NCI-H187 (cell line): ENCODE measurements at regions not wholly inside any gene's neighbourhood (a gene's known extent, or its start where the extent isn't known, plus 50 kb on each side); places are given as distances from the start of the nearest gene placed in this dataset.

Experiments
- DNase-seq, 2 experiments: peaks; one replicate each; lab custom pipeline; 2025; lab: John Stamatoyannopoulos, UW

GRCh38 chr9:116042321-116042720 lies 111.3 kb upstream of the PAPPA start:
- no peak for DNase-seq

GRCh38 chr9:116045083-116045482 lies 108.5 kb upstream of the PAPPA start:
- no peak for DNase-seq

GRCh38 chr9:116048081-116048480 lies 105.5 kb upstream of the PAPPA start:
- DNase-seq: no peak

- DNase-seq: no peak
Measured at GRCh38 chr9:116049456-116049855, 104.1 kb upstream of the PAPPA start.

GRCh38 chr9:116051528-116051927 lies 102.1 kb upstream of the PAPPA start:
- DNase-seq: no peak

DNA sequence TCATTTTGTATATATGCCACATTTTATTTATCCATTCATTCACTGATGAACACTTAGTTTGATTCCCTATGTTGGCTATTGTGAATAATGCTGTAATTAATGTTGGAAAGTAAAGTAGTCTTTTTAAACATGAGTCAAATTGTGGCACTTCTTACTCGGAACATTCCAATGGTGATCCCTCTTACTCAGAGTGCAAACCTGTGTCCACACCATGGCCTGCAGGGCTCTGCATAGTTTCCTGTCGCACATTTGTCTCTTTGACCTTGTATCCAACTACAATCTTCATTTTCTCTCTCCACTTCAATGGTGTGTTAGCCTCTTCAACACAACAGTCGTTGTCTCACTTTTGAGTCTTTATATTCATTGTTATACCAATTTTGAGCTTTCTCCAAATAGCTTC lies 98.1 kb upstream of the PAPPA start:
- no peak for DNase-seq

DNA sequence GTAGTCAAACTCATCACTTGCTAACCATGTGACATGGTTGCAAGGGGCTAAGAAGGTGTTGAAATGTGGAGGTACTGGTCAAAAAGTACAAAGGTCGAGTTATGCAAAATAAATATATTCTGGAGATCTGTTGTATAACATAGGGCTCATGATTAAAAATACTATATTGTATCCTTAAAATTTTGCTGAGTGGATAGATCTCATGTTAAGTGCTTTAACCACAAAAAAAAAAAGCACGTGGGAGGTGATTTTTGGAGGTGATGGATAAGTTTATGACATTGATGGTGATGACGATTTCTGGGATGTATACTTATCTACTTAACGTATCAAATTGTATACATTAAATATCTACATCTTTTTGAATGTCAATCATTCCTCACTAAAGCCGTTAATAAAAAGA lies 96.2 kb upstream of the PAPPA start:
- no peak for DNase-seq

DNA sequence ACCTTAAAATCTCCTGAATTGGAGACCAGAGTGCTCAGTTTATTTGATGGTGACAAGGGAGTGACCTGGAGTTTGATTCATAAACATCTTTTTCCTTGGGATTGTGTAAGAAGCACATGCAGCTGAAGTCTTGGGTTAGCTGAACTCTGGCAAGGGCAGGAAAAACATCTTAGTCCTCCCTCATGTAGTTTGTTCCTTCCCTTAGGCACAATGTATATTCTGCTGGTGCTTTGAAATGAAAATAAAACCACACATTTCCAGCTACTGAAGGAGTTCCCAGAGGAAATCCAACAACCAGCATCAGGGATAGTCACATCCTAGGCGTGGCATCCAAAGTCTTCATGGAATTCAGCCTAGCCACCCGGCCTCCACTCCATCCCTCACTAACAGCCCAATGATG lies 95.2 kb upstream of the PAPPA start:
- DNase-seq: no peak

DNA sequence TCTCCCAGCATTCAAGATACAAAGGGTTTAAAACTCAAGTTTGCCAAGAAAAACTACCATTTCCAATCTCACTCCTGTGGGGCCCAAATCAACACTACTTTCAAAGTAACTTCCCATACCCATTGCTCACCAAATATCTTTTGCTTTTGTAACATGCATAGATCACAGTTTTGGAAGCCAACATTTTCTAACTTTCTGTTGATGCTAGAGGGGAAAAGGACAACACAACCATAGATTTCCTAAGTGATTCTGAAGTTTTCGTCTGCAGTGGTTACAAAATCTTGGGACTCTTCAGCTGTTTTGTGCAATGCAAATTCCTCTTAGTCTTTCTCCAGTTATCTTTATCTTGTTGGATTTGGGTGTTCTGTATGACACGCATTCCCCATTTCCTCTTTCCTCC lies 94.1 kb upstream of the PAPPA start:
- no peak for DNase-seq

DNA sequence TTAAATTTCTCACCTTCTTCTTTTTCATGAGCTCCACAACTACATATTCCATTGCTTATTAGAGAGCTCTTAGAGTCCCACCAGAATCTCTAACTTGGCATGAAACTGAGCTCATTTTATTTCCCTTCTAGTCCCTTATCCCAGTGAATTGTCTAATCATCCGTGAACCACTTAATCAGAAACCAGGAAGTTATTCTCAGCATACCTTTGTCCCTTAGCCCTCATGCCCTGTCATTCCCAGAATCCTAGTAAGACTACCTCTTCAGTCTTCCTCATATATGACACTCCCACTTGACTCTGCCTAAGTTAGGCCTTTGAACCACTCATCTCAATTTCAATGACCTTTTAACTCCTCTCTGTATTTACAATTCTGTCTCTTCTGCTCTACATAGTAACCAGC lies 93.0 kb upstream of the PAPPA start:
- no peak for DNase-seq

DNA sequence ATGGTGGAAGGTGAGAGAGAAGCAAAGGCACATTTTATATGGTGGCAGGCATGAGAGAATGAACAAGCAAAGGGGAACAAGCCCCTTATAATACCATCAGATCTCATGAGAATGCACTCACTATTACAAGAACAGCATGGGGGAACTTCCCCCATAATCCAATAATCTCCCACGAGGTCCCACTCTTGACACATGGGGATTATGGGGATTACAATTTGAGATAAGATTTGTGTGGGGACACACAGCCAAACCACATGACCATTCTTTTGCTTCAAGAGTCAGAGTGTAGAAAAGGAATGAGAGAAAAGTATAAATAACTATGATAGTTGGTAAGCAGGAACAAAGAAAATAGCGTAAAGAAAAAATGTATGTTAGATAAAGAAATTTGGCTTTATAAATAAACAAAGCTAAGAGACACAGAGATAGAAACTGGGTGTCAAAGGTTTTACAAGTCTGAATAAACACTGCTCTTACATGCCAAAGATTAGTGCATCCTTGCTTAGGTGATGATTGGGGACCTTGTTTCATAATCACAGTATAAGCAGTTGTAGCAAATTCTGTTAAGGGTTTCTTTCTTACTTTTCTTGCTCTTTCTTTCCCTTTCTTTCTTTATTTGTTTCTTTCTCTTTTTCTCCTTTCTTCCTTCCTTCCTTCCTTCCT lies 91.9 kb upstream of the PAPPA start:
- no peak for DNase-seq

GRCh38 chr9:116062206-116062550 lies 91.4 kb upstream of the PAPPA start:
- DNase-seq: no peak

DNA sequence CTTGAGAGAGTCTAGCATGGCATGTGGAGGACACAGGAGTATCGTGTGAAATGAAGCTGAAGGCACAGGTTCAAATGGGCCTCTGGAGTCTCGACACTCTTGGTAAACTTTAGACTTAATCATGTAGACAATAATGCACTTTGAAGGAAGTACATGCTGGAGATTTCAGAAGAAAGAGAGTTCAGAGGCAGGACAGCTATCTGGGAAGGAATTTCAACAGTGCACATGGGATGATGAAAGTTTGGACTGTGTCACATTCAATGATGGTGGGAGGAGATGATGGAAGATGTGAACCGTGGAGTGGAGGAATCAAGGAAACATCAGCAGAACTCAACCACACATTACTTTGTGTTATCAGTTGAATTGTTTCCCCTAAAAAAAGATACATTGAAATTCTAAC lies 88.6 kb upstream of the PAPPA start:
- DNase-seq: no peak

DNA sequence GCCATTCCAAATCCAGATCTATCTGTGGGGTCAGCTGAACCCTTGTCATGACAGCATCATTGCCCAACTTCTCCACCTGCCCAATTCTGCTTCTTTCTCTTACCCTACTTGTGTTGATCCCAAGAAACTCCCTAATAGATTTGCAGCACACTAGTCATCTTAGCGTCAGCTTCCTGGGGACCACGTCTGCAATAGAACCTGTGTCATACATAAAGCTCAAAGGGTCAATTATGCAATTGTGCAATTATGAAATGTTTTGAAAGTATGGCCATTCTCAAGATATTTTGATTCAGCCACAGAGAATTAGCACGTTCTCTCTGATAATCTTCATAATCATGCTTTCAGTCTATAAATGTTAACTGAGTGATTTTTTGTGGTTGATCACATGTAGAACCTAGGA lies 87.4 kb upstream of the PAPPA start:
- no peak for DNase-seq

DNA sequence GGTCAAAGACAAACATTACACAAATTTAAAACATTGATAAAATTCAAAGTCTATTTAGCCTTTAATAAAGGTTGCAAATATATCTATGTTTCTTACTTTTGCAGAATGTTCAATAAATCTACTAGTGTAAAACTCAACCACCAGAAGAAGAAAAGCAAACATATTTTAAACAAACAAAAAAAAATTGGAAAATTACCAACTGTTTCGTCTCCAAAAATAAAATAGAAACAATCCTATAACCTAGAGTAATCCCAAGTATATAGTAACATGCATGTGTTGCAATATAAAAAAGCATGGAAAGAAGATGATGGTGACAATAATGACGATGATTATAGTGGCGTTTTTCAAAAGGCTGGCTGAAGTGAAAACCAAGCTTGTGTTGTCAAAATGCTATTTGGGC lies 86.0 kb upstream of the PAPPA start:
- no peak for DNase-seq

- no peak for DNase-seq
Measured at GRCh38 chr9:116070256-116070914, 83.2 kb upstream of the PAPPA start.

GRCh38 chr9:116072046-116072445 lies 81.5 kb upstream of the PAPPA start:
- no peak for DNase-seq

DNA sequence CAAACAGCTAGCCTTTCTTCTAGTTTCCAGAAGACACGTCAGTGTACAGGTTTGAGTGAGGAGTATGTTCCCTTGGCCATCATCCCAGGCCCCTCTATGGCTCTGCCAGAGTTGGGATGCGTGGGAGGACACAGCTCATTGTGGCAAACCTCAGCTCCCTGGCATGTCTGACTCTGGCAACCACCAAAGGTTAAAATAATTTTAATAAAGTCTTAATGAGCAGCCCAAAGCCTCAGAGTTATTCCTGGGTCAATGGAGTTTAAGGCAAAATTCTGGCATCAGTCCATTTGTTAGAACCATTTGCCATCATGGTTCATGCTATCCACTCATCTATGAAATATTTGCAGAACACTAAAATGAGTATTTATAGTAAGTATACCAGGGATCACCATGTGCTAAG lies 79.8 kb upstream of the PAPPA start:
- no peak for DNase-seq

DNA sequence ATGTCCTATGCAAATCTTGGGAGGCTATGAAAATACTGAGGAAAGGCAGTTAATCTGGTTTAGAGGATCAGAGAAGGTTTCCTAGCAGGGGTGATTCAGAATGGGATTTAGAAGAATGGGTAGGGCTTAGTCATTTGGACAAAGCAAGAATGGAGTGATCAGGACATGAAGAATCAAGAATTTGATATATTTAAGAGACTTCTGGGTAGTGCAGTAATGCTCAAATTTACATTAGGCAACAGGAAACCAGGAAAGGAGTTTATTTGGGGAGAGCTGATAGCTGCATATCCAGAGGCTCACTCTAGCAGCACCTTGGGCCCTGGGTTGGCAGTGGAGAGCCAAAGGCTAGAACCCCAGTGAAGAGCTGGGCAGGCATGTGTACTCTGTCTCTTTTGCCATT lies 78.9 kb upstream of the PAPPA start:
- no peak for DNase-seq

DNA sequence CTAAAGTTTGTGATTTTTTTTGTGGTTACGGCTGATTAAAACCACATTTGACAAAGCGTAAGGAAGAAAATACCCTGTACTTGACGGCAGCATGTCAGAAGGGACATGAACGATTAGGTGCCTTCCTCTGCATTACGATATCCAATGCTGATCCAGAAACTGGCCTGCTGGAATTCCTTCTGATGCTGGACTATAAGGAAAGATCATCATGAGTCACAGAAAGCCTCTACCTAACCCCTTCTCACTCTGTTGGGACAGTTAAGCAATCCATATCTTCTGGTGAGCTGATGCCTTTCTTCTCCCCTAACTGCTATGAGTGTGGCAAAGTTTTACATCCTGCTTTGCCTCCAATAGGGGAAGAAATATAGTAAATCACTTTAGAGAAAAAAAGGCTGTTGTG lies 78.4 kb upstream of the PAPPA start:
- no peak for DNase-seq

GRCh38 chr9:116078640-116079039 lies 75.0 kb upstream of the PAPPA start:
- no peak for DNase-seq

GRCh38 chr9:116080561-116080960 lies 73.0 kb upstream of the PAPPA start:
- DNase-seq: no peak

DNA sequence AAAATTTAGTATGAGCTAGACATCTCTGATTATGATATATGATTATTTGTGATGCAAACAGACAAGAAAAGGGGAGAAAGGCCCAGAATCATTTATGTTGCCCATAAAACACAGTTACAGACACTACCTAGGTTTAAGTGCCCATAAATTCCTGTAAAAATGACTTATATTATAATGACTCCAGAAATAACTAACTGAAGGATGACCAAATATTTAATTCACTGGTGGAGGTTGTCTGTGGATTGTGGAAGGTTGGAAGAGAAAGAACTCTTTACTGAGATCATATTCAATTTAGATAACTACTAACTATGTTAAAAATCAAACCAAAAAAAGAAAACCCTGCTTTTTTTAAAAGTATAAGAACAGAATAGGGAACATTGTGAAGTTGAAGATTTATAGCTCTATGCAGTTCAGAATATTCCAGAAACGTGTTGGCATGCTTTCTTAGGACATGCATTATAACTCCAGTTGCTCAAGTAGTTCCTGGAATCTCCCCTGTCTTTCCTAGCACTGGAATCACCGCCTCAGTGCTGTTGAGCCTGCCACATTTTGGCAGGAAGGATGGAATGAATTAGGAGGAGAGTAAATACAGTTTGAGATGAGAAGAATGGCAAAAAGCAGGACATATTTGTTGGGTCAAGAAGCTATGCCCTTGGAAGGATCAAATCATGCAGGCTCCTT lies 72.0 kb upstream of the PAPPA start:
- DNase-seq: no peak

GRCh38 chr9:116083837-116084236 lies 69.8 kb upstream of the PAPPA start:
- DNase-seq: no peak
